IMR-90 (cell line): ENCODE measurements at regions not wholly inside any gene's neighbourhood (a gene's known extent, or its start where the extent isn't known, plus 50 kb on each side); places are given as distances from the start of the nearest gene placed in this dataset.

Experiments
- ATAC-seq: fragments of 200-7000 bp; cut with Tn5 transposase; 2 replicates; pipeline ENCODE4 v1.9.1; 2020; ENCODE audit warnings: low read depth, mild to moderate bottlenecking, moderate library complexity
- BruUV-seq: library from RNA; stranded (reverse); fragments of 400-500 nt; replicated peaks from 2 replicates; lab custom pipeline; 2021; lab: Mats Ljungman, UMichigan
- CTCF ChIA-PET: fragments of 300-600 bp; formaldehyde crosslinking; extraction: SDS; loops from one replicate; lab custom pipeline; 2021; ENCODE audit warnings: antibody characterized with exemption; lab: Yijun Ruan, JAX
- POLR2A ChIA-PET: fragments of 300-600 bp; sonication (Branson Sonifier 250); formaldehyde crosslinking; loops from one replicate; lab custom pipeline; 2022; ENCODE audit warnings: antibody characterized with exemption; ENCODE audit not compliant: unreplicated experiment; lab: Charles Lee
- DNase-seq: peaks from one replicate; pipeline ENCODE4 v3.0.0; 2013
- H2AFZ ChIP-seq: replicated peaks from 2 replicates; pipeline ENCODE3; 2013; ENCODE audit warnings: low read length, mild to moderate bottlenecking; ENCODE audit not compliant: poor library complexity
- H2AK5ac ChIP-seq: 2 replicates; pipeline ENCODE4 v1.6.1; 2013; ENCODE audit warnings: low read depth, low read length, inconsistent platforms
- H2AK9ac ChIP-seq: replicated peaks from 2 replicates; pipeline ENCODE3; 2013; ENCODE audit warnings: mild to moderate bottlenecking, low read depth, low read length, moderate library complexity; ENCODE audit not compliant: poor library complexity
- H2BK120ac ChIP-seq: 2 replicates; pipeline ENCODE4 v1.6.1; 2013; ENCODE audit warnings: low read depth, low read length, inconsistent platforms
- H2BK15ac ChIP-seq: 3 replicates; pipeline ENCODE4 v1.6.1; 2013; ENCODE audit warnings: low read depth, low read length, inconsistent platforms
- H2BK20ac ChIP-seq: 2 replicates; pipeline ENCODE4 v1.6.1; 2013; ENCODE audit warnings: low read depth, mild to moderate bottlenecking, inconsistent platforms, low read length, moderate library complexity
- H2BK5ac ChIP-seq: 2 replicates; pipeline ENCODE4 v1.6.1; 2013; ENCODE audit warnings: mild to moderate bottlenecking, low read depth, low read length, inconsistent platforms; ENCODE audit not compliant: poor library complexity, severe bottlenecking
- H3K14ac ChIP-seq: replicated peaks from 2 replicates; pipeline ENCODE4 v1.6.1; 2013; ENCODE audit warnings: low read depth, low read length, inconsistent platforms
- H3K18ac ChIP-seq: 2 replicates; pipeline ENCODE4 v1.6.1; 2013; ENCODE audit warnings: low read depth, low read length, control low read depth
- H3K23ac ChIP-seq: 2 replicates; pipeline ENCODE4 v1.6.1; 2013; ENCODE audit warnings: low read depth, low read length, inconsistent platforms
- H3K27ac ChIP-seq: 2 replicates; pipeline ENCODE4 v1.5.1; 2013; ENCODE audit warnings: mild to moderate bottlenecking, control low read depth, low read length; ENCODE audit not compliant: insufficient read depth
- H3K27me3 ChIP-seq: 2 replicates; pipeline ENCODE4 v1.6.1; 2013; ENCODE audit warnings: low read length; ENCODE audit not compliant: control insufficient read depth, insufficient read depth
- H3K36me3 ChIP-seq: 2 replicates; pipeline ENCODE4 v1.6.1; 2013; ENCODE audit warnings: low read length, mixed read lengths; ENCODE audit not compliant: control insufficient read depth, insufficient read depth
- H3K4ac ChIP-seq: 2 replicates; pipeline ENCODE4 v1.6.1; 2013; ENCODE audit warnings: low read depth, low read length, inconsistent platforms
- H3K4me1 ChIP-seq: 2 replicates; pipeline ENCODE4 v1.6.1; 2013; ENCODE audit warnings: low read length, mixed read lengths; ENCODE audit not compliant: control insufficient read depth, insufficient read depth
- H3K4me2 ChIP-seq: 2 replicates; pipeline ENCODE4 v1.6.1; 2013; ENCODE audit warnings: low read depth, mild to moderate bottlenecking, control low read depth, low read length, moderate library complexity
- H3K4me3 ChIP-seq: 2 replicates; pipeline ENCODE4 v1.5.1; 2013; ENCODE audit warnings: low read depth, mild to moderate bottlenecking, control low read depth, low read length, moderate library complexity; ENCODE audit not compliant: insufficient read depth
- H3K56ac ChIP-seq: 2 replicates; pipeline ENCODE4 v1.6.1; 2013; ENCODE audit warnings: low read length, inconsistent platforms; ENCODE audit not compliant: insufficient read depth; ENCODE audit errors: extremely low read depth
- H3K79me1 ChIP-seq, 2 experiments: 2 replicates each; pipeline ENCODE4 v1.6.1; 2013; ENCODE audit warnings: low read length in 2 of 2, inconsistent platforms in 1 of 2, low read depth in 1 of 2
- H3K9ac ChIP-seq: 2 replicates; pipeline ENCODE4 v1.6.1; 2013; ENCODE audit warnings: low read depth, low read length, control low read depth
- H3K9me1 ChIP-seq: 2 replicates; pipeline ENCODE4 v1.6.1; 2013; ENCODE audit warnings: low read length, inconsistent platforms; ENCODE audit not compliant: insufficient read depth
- H3K9me3 ChIP-seq: 2 replicates; pipeline ENCODE4 v1.6.1; 2013; ENCODE audit warnings: low read length; ENCODE audit not compliant: control insufficient read depth, insufficient read depth
- H4K20me1 ChIP-seq: 2 replicates; pipeline ENCODE4 v1.6.1; 2013; ENCODE audit warnings: low read length, inconsistent platforms; ENCODE audit not compliant: insufficient read depth
- H4K5ac ChIP-seq: 2 replicates; pipeline ENCODE4 v1.6.1; 2013; ENCODE audit warnings: mild to moderate bottlenecking, low read depth, low read length, control low read depth
- H4K8ac ChIP-seq, 2 experiments: 2 replicates each; pipeline ENCODE4 v1.6.1; 2013; ENCODE audit warnings: low read depth in 2 of 2, low read length in 2 of 2, control low read depth in 1 of 2, inconsistent platforms in 1 of 2
- H4K91ac ChIP-seq: 2 replicates; pipeline ENCODE4 v1.6.1; 2013; ENCODE audit warnings: low read depth, low read length, inconsistent platforms; ENCODE audit not compliant: insufficient read depth
- WGBS, 2 experiments: methylation state at CpG; one replicate each; pipeline versions ENCODE4 v1.1.5 to v1.1.7; 2013; ENCODE audit warnings: missing lambda C conversion rate in 2 of 2; ENCODE audit not compliant: insufficient read length in 1 of 2; ENCODE audit errors: extremely low coverage in 2 of 2; 5-methylcytosine and 5-hydroxymethylcytosine counted together
- dilution Hi-C: fragments of 300-500 bp; cut with HindIII; formaldehyde crosslinking; loops from one replicate; pipeline ENCODE4 v1.14.3; 2018; ENCODE audit warnings: low sequenced_read_pairs; ENCODE audit not compliant: unreplicated experiment
- in situ Hi-C: fragments of 300-500 bp; cut with MboI; formaldehyde crosslinking; loops from 3 replicates; pipeline ENCODE4 v1.14.3; 2019; ENCODE audit warnings: low sequenced_read_pairs, inconsistent platforms, mixed read lengths
- intact Hi-C: fragments of 100-400 bp; cut with micrococcal nuclease; formaldehyde crosslinking; loops from 2 replicates; pipeline ENCODE4 v1.10.0; 2022
- TF ChIP-seq, protein P1 (sequence below): fragments of 150-350 bp; IDR thresholded peaks from 2 replicates; pipeline ENCODE4 v1.6.1; 2017; ENCODE audit warnings: mild to moderate bottlenecking, antibody characterized with exemption, low read length, low read depth

DNA sequence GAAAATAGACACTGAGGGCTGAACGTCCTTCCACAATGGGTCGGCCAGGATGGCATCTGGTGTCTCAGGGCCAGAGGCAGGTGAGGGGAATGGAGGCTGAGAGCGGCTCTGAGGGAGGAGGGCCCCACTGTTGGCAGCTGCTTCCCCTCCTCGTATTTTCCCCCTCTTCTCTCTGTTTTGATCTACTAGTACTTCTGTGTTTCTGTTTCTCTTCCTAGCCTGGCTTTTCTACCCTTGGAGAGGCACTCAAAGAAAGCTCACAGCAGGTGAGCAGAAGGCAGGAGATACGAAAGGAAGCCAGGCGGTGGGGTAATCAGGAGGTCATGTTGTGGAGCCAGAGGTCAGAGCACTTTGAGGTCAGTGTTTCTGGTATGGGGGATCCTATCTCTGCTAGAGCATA lies 151.8 kb upstream of the GATB start:
- Histone ChIP-seq H4K8ac (no peak overlapping the region), H3K9me3 (no peaks in the 10 kb centered on the region), H3K4ac (no peak overlapping the region), H3K36me3 (no peaks in the 10 kb centered on the region), H2BK20ac (no peak overlapping the region), H3K56ac (no peak overlapping the region), H3K79me1 (no peaks in the 10 kb centered on the region), H3K14ac (no peak overlapping the region), H3K27me3 (peaks cover 15% of the 10 kb centered on the region), H2AK9ac (no peak overlapping the region), H4K91ac (no peak overlapping the region), H2BK120ac (no peak overlapping the region), H3K23ac (no peak overlapping the region), H4K5ac (no peak overlapping the region), H2BK5ac (no peak overlapping the region), H2BK15ac (no peak overlapping the region), H3K18ac (no peak overlapping the region), H3K4me3 (no peak overlapping the region), H4K20me1 (no peaks in the 10 kb centered on the region), H2AFZ (no peak overlapping the region), H2AK5ac (no peak overlapping the region), H3K27ac (no peak overlapping the region), H3K4me2 (no peak overlapping the region), H3K9me1 (no peaks in the 10 kb centered on the region), H3K4me1 (no peaks in the 10 kb centered on the region), H3K9ac (no peak overlapping the region)
- TF ChIP-seq, protein P1, sequence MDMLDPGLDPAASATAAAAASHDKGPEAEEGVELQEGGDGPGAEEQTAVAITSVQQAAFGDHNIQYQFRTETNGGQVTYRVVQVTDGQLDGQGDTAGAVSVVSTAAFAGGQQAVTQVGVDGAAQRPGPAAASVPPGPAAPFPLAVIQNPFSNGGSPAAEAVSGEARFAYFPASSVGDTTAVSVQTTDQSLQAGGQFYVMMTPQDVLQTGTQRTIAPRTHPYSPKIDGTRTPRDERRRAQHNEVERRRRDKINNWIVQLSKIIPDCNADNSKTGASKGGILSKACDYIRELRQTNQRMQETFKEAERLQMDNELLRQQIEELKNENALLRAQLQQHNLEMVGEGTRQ = no peak
- intact Hi-C loops (no loop called here), in situ Hi-C loops (no loop called here), dilution Hi-C loops (no loop called here)
- BruUV-seq = no TSS peak
- ATAC-seq = no peak
- CTCF ChIA-PET = no interaction called here
- POLR2A ChIA-PET = no interaction called here
- WGBS, 2 experiments = no CpG with 5 or more reads among the region's 6 CpGs
- DNase-seq = no peak
